DMS114 treated with DMSO at 0.1 percent for 48 hours (cell line): ENCODE measurements at regions not wholly inside any gene's neighbourhood (a gene's known extent, or its start where the extent isn't known, plus 50 kb on each side); places are given as distances from the start of the nearest gene placed in this dataset.
"Not testable (repeated sequence)": the region's sequence is repeated elsewhere in the genome, so short reads cannot be mapped to it uniquely, and the experiment has no call there.

Experiments
- DNase-seq: peaks from one replicate; lab custom pipeline; 2025; ENCODE audit not compliant: unreplicated experiment; lab: John Stamatoyannopoulos, UW

DNA sequence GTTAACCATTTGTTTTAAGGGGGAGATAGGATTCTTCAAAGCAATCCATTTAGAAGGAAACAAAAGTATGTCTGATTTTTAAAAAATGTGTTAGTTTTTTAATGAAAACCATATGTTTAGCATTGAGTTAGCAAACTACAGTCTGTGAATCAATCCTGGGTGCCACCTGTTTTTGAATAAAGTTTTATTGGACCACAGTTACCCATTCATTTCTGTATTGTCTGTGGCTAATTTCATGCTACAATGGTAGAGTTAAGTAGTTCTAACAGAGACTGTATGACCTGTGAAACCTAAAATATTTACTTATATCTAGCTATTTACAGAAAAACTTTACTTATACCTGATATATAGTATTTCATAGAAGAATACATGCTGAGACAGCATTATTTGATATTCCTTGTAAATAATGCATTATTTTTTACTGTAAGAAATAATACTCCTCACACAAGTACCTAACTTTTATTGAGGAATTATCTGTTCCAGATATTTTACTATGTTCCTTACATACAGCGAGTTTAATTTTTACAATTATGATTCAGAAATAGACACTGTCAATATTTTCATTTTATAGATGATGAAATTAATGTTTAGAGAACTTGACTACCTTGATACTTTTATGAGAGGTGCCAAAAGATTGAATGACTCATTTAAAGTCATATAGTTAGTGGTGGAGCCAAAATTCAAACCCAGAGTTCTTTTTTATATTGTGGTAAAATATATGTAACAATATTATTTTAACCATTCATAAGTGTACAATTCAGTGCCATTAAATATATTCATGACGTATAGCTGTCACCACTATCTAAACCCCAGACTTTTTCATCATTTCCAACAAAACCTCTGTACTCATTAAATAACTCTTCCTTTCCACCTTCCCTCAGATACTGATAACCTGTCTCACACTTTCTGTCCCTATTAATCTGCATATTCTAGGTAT, 122.0 kb downstream of the GLUD2 start:
- DNase-seq, result no peak

DNA sequence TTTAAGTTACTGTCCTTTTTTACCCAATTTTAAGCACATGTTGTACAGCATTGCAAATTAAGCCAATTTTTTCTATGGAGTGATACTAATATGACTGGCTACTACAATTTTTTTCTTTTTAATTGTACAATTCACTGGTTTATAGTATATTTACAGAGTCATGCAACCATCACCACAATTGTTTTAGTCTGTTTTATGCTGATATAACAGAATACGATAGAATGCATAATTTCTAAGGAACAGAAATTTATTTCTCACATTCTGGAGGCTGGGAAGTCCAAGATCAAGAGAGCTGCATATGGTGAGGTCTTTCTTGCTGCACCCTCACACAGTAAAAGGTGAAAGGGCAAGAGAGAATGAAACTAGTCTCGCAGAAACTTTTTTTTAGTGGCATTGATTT, 125.3 kb downstream of the GLUD2 start:
- DNase-seq, result no peak

DNA sequence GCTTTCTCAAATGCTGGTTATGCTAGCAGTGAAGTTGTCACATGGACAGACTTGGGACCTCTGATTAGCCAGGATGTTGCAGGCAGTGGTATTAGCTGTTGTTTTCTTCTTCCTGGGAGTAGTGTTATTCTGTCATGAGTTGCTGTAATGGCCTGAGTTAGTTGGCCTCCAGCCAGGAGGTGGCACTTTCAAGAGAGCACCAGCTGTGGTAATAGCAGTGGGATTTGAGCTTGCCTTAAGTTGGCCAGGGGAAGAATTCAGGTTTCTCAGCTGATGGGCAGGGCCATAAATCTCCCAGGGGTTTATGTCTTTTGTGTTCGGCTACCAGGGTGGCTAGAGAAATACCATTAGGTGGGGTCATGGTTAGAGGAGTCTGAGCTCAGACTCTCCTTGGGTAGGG, 132.6 kb downstream of the GLUD2 start:
- DNase-seq, result no peak

DNA sequence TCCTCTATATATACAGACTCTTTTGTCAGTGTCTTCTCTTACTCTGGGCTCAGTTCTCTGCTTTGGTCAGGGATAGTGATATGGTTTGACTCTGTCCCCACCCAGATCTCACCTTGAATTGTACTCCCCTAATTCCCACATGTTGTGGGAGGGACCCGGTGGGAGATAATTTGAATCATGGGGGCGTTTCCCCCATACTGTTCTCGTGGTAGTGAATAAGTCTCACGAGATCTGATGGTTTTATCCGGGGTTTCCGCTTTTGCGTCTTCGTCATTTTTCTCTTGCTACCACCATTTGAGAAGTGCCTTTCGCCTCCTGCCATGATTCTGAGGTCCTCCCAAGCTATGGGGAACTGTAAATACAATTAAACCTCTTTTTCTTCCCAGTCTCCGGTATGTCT, 144.4 kb downstream of the GLUD2 start:
- DNase-seq, result no peak

DNA sequence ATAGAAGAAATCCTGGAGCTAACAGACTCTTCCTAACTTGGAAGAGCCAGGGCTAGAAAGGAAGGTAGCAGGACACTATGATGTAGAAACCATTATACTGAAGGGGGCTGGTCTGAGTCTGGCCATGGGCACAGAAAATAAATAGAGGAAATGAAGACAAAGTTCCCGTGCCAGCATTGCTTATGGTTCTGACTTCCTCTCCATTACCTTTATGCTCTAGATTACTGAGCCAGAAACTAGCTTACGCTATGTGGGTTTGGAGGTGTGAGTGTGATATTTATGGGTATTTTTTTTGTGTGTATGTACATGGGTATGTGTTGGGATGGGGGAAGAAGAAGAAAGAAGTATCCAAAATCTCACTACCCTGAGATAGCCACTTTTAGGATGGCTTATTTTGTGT, 148.3 kb downstream of the GLUD2 start:
- DNase-seq, result no peak

DNA sequence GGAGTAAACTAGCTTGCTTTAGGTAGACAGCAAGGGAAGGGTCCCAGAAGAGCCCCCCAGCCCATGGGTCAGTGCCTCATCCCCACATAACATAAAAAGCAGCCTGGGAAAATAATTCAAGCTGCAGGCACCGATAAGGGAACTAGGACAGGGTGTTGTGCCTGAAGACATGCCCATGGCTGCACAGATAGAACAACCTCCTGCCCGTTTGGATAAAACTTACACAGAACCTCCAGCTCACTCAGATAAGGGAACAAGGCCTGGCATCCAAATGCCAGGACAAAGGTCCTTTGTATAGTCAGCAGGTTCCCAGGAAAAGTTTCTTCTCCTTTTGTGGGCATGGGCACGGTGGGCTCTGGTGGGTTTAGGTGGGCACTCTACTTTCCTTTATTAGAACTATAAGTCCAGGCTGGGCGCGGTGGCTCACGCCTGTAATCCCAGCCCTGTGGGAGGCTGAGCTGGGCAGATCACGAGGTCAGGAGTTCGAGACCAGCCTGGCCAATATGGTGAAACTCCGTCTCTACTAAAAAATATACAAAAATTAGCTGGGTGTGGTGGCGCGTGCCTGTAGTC, 149.5 kb downstream of the GLUD2 start:
- not testable (repeated sequence) for DNase-seq

DNA sequence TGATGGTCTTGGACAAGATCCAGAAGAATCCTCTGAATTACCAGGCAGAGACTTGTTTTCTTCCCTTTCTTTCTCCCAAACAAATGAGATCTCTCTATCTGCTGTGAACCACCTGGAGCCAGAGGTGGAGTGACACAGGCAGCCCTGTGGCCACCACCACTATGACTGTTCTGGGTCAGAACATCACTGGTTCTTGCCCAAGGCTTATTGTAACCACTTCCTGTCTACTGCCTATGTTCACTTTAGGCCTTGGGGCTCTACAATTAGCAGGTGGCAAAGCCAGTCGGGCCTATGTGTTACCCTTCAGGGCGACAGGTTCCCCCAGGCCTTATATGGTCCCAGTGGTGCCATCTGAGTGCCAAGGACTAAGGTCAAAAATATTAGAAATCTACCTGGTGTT, 161.2 kb downstream of the GLUD2 start:
- no peak for DNase-seq

DNA sequence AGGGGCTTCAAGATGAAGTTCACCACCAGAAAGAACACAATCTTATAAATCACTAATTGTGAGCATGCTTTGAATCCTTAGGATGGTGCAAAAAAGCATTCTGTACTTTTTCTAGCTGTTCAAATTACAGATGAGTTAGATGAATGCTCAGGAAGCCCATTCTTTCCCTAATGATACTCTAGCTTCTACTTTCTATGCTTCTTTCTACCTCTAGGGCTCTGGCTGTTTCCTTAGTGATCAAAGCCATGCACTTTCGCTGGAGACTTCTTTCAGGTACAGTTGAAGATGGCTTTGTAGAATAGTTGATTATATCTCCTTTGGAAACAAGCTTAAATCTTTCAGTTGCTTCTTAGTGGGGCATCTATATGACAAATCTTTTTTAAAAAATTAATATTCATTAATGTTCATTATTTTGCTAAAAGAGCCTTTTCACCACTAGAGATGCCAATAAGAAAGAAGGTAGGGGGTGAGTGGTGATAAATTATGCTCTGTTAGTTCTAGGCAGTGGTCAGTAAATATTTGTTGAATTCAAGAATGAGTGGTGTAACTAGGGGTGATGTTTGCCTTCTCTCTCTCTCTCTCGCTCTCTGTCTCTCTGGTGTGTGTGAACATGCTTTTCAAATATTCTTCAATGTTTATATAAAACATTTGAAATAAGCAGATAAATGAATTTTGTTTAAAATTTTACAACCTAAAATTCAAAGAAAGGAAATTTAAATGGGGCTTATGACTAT, 169.4 kb downstream of the GLUD2 start:
- DNase-seq, result no peak

DNA sequence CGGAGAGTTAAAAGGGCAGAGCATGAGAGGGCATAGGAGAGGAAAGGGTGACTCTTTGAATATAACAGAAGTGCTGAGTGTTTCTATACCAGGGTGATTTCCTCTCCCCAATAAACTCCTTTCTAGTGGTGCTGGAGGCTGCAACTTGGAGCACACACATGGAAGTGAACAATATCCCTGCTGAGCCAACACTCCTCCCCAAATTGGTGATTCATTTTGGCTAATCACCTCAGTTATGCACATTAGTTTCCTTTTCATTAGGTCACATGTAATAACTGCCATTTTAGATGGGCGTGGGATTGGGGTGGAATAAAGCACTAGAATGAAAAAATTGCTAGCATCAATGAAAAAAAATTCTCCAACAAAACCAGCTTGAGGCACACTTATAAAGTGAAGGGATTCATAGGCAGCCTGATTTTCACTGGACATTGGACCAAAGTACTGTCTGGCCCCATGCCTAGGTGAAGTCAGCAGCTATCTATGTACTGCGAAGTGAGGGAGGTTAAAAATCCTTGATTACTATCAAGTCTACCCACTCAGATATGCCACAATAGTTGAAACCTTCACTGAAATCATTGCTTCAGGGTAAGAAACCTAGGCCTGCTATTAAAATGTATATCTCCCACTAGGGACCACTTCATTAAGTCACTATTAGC, 174.0 kb downstream of the GLUD2 start:
- no peak for DNase-seq

DNA sequence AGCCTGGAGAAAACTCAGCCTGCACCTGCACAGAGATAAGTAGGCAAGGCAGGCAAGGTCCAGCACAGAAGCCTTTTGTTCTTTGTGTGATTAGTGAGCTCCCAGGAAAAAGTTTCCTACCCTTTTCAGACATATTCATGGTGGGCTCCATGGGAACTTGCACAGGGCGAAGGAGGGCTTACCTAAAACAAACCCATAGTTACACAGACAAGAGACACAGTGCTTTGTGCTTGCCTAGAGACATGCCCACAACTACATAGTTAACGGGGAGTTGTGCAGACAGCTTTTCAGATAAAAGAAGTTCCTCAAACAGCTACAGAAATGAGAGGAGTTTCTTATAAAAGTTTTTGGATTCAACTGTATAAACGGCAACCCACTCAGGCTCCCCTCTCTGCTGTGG, 180.5 kb downstream of the GLUD2 start:
- DNase-seq, result no peak

DNA sequence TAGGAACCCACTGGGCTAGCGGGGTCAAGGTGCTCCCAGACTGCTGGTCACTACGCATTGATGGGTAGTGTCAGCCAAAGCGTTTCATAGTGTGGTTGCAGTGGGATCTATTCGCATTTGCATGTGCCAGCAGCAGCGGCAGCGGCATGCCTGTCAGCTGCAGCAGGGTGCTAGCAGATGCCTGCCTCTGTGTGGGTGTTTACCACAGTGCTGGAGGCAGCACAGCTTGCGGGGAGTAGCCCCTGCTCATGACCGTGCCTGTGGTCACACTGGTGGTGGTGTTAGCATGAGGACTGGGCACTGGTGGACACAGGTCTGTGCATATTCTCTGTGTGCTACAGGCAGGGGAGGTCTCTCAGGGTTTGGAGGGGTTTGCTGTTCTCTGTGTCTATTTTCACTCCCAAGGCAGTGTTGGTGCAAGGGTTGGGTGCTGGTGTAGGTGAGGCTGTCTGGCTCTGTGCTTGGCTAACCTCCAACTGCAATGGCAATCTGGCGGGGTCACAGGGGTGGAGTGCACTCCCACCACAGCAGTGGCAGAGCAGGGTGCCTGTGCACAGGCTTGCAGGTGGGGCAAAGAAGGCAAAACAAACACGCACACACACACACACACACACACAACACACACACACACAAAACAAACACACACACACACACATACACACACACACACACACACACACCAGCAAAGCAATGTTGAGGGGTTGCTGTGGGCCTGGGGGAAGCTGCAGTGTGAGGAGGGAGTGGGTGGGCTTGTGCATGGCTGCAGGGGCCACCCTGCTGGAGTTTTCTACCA, 184.4 kb downstream of the GLUD2 start:
- no peak for DNase-seq

DNA sequence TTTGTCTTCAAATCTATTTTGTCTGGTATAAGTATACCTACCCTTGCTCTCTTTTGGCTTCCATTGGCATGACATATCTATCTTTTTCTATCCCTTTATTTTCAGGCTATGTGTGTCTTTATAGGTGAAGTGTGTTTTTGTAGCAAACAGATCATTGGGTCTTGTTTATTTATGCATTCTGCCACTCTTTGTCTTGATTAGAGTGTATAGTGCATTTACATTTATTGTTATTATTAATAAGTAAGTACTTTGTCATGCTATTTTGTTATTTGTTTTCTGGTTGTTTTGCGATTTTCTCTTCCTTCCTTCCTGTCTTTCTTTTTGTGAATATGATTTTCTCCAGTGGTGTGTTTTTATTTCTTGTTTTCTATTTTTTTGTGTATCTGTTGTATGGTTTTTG, 188.6 kb downstream of the GLUD2 start:
- no peak for DNase-seq

DNA sequence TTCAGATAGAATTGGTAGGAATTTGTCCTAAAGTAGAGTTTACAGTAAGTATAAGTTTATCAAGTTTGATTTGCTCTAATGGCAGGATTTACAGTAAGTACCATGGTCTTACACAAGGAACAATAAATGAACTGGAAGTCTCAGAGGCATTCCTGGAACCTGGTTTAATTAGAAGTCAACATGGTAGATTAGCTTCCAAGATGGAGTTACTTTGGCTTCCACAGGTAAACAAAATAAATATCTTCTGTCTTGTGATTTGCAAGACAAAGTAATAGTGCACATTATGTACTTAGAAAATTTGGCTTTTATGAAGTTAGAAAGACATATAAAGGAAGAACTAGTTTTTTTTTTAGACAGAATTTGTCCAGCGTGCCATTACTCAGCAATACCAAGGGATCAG, 190.7 kb downstream of the GLUD2 start:
- no peak for DNase-seq

DNA sequence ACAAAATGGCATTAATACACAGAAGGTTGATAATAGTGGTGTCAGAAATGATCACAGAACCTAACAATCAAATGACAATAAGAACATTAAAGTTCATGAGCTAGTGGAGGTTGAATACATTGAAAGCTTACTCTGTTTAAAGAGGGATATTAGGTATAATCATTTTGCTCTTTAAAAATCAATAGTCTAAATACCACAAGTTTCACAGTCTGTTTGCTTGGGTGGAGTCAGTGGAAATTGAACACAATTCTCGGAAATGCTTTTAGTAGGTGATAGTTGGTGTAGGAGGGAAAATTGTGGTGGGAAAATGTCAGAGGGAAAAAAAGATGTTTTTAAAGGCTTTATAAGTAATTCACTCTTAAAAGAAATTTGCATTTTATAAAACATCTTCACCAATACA, 197.1 kb downstream of the GLUD2 start:
- DNase-seq, result no peak

DNA sequence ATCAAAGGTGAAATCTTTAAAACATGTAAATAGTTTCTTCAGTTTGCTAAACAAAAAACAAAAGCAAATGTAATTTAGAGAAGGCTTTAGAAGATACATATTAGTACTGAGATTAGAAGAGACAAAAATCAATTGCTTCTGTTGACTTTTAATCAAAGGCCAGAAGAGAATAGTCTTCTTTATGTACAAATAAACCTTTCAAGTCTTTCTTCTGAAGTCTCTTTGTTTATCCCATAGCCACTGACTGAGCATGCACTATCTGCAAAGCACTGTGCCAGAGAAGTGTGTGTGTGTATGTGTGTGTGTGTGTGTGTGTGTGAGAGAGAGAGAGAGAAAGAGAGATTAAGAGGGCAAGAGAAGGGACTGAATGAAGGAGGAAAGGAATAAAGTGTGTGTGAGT, 198.4 kb downstream of the GLUD2 start:
- DNase-seq, result no peak

DNA sequence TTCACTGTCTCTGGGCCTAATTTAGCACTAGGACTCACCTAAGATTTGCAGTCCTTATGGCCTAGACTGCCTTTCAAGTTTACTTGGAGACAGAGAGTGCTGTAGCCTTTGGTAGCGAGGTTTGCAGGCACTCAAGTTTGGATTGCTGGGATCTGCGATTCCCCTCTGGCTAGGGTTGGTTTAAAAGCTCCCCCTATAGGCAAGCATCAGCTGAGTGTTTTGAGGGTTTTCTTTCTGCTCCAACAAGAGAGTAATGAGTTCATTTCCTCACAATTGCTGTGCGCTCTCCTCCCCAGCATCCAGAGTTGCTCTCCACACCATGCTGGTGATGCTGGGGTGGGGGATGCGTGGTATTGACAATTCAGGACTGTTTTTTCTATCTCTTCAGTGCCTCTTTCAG, 206.9 kb downstream of the GLUD2 start:
- DNase-seq, result no peak

DNA sequence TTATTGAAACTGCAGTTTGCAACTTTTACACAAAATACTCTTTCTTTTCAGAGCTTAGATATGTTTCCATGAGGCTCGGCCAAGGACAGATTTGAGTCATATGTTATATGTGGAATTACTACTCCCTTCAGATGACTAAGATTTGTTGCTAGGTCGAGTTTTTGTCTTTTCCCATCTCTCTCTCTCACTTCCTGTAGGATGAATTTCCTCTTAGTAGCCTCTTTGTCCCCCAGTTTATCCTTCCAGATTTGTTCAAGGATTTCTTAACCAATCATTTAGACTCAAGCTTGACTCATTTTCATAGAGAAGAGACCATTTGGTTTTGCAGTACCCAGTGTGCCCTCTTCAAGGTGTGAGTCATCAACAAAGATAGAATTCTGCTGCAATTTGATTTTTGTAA, 209.2 kb downstream of the GLUD2 start:
- no peak for DNase-seq

DNA sequence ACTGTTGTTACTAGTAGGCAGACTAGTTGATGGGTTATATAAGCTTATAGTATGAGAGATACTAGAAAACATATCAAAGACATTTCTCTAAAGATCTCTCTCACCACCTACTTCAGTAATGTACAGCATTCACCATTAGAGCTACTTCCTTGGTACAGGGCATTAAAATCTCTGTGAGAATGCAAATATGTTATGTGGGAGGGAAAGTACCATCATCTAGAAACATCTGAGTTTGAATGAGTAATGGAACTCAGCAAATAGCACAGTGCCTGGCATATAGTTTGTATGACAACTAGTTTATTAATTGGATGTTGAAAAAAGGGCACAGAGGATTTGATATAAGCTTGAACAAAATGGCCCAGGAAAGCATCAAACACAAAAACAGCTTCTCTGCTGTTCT, 211.1 kb downstream of the GLUD2 start:
- DNase-seq, result no peak

DNA sequence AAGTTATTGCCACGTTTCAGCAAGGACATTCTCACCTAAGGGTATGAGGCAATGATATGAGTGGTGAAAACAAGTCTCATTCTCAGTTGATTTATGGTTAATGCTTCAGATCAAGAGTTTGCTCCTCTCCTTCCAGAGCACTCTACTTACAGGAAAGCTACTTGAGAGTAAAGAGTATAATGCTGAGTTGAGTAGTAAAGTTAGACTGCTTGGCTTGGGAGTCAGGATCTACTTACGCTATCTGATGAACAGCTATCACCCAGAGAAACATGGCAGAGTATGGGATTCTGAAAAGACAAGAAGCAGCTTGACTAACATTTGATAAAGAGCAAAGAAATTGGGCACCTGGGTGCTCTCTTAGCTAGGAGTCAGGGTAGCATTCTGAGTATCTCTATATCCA, 211.8 kb downstream of the GLUD2 start:
- no peak for DNase-seq

DNA sequence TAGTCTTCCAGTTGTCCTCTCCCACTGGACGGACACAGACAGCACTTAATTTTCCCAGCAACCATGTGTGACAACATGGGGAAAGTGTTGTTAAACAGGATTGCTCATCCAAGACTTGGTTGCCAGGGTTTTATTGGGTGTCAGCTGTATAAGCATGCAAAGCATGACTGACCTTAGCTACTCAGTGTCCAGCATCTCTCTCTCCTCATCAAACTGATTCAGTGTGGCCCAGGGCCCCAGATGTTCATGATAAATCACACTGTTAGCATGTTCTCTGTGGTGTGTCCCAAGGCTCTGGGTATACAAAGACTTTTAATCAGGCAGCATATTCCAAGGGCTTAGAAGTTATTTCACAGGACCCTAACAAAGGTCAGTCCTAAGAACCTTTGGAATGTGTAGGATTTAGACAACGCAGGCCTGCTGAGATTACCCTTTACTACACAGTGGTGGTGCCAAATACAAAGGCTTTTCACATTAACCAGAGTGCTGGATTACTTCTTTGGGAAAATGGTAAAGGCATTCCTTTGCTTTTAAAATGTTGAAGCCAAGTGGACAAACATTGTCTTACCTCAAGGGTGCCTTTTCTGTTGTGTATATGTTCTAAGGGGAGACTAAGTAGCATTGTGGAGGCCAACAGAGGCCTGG, 213.3 kb downstream of the GLUD2 start:
- no peak for DNase-seq
